Body of pancreas (tissue), 4 donors: ENCODE measurements at regions not wholly inside any gene's neighbourhood (a gene's known extent, or its start where the extent isn't known, plus 50 kb on each side); places are given as distances from the start of the nearest gene placed in this dataset.
"Not testable (repeated sequence)": the region's sequence is repeated elsewhere in the genome, so short reads cannot be mapped to it uniquely, and the experiment has no call there.

ENCODE experiments used
- POLR2A ChIP-seq, 3 donors: fragments of 450-650 bp; IDR thresholded peaks; one replicate each; pipeline ENCODE4 v1.6.1; 2016; ENCODE audit warnings: antibody characterized with exemption in 3 of 3, mild to moderate bottlenecking in 2 of 3
- TF ChIP-seq, protein P1 (sequence below), 7 experiments: fragments of 450-650 bp in 4 of 7; fragments of 200-600 bp in 3 of 7; sonication (generic) in 3 of 7; IDR thresholded peaks; one replicate each; pipeline ENCODE4 v1.5.1; 2016 to 2019; ENCODE audit warnings: antibody characterized with exemption in 7 of 7

DNA sequence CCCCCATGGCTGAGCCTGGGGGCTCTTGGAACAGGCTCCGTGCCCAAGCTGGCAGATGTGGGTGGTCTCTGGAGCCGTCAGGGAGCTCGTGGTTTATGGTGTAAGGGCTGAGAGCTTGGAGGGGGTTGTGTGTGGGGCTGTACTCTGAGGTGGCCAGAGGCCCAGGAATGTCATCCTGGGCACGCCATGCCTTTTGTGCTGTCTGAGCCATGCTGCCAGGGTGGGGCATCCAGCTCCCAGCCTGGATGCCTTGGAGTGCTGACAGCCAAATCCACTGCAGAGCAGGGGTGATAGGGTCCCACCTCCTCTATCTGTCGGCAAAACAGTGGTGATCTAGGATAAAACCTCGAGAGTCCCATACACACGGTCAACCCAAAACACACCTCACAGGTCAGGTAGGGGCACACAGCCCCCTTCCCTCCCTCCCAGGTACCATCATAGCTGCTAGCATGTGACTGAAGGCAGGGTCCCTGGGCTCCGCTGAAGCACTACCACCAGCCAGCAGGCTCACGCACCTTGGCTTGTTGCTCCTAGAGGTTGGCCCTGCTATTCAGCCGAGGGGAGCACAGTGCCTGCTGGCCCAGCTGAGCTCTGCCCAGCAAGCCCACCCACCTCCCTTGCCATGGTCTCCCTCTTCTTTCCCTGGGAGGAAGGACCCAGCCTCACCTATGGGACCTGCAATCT is 61.5 kb downstream of the GOLGA8B start:
- TF ChIP-seq, protein P1, sequence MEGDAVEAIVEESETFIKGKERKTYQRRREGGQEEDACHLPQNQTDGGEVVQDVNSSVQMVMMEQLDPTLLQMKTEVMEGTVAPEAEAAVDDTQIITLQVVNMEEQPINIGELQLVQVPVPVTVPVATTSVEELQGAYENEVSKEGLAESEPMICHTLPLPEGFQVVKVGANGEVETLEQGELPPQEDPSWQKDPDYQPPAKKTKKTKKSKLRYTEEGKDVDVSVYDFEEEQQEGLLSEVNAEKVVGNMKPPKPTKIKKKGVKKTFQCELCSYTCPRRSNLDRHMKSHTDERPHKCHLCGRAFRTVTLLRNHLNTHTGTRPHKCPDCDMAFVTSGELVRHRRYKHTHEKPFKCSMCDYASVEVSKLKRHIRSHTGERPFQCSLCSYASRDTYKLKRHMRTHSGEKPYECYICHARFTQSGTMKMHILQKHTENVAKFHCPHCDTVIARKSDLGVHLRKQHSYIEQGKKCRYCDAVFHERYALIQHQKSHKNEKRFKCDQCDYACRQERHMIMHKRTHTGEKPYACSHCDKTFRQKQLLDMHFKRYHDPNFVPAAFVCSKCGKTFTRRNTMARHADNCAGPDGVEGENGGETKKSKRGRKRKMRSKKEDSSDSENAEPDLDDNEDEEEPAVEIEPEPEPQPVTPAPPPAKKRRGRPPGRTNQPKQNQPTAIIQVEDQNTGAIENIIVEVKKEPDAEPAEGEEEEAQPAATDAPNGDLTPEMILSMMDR (IDR thresholded peaks at IDR 0.05), result not testable (repeated sequence)
- TF ChIP-seq POLR2A (IDR thresholded peaks at IDR 0.05), result not testable (repeated sequence)
